Suprapubic skin (tissue), 4 donors: ENCODE measurements at regions not wholly inside any gene's neighbourhood (a gene's known extent, or its start where the extent isn't known, plus 50 kb on each side); places are given as distances from the start of the nearest gene placed in this dataset.
"Not testable (repeated sequence)": the region's sequence is repeated elsewhere in the genome, so short reads cannot be mapped to it uniquely, and the experiment has no call there.

ENCODE experiments used
- DNase-seq, 2 donors: peaks; one replicate each; pipeline ENCODE4 v3.0.0-alpha.2; 2019; ENCODE audit warnings: low spot score in 2 of 2
- H3K27ac ChIP-seq: fragments of 200-600 bp; sonication (generic); one replicate; pipeline ENCODE4 v1.5.1; 2019
- H3K27me3 ChIP-seq: fragments of 200-600 bp; sonication (generic); one replicate; pipeline ENCODE4 v1.5.1; 2019
- H3K36me3 ChIP-seq: fragments of 200-600 bp; sonication (generic); one replicate; pipeline ENCODE4 v1.5.1; 2019
- H3K4me1 ChIP-seq: fragments of 200-600 bp; sonication (generic); one replicate; pipeline ENCODE4 v1.5.1; 2019
- H3K4me3 ChIP-seq: fragments of 200-600 bp; sonication (generic); one replicate; pipeline ENCODE4 v1.5.1; 2019; ENCODE audit warnings: mild to moderate bottlenecking
- H3K9me3 ChIP-seq: fragments of 200-600 bp; sonication (generic); one replicate; pipeline ENCODE4 v1.5.1; 2019
- CTCF ChIP-seq, 2 donors: fragments of 200-600 bp in 1 of 2; fragments of 450-650 bp in 1 of 2; sonication (generic) in 1 of 2; IDR thresholded peaks; one replicate each; pipeline ENCODE4 v1.5.1; 2016 to 2019; ENCODE audit warnings: antibody characterized with exemption in 2 of 2, mild to moderate bottlenecking in 1 of 2, moderate library complexity in 1 of 2
- EP300 ChIP-seq: sonication (generic); formaldehyde crosslinking; IDR thresholded peaks from one replicate; pipeline ENCODE4 v1.6.1; 2017; ENCODE audit warnings: antibody characterized with exemption
- POLR2A ChIP-seq, 2 donors: fragments of 450-650 bp; IDR thresholded peaks; one replicate each; pipeline ENCODE4 v1.6.1; 2017; ENCODE audit warnings: antibody characterized with exemption in 2 of 2, mild to moderate bottlenecking in 2 of 2, moderate library complexity in 2 of 2
- POLR2AphosphoS5 ChIP-seq, 3 donors: sonication (generic); formaldehyde crosslinking; IDR thresholded peaks; one replicate each; pipeline ENCODE4 v1.6.1; 2017; ENCODE audit warnings: antibody characterized with exemption in 3 of 3
- WGBS: methylation state at CpG from one replicate; pipeline ENCODE4 v1.1.5; 2018; 5-methylcytosine and 5-hydroxymethylcytosine counted together

GRCh38 chr14:66010695-66011094 lies 475.5 kb upstream of the CCDC196 start:
- TF ChIP-seq POLR2AphosphoS5 (IDR thresholded peaks at IDR 0.05), result no peak
- no peak for TF ChIP-seq EP300
- no peak for TF ChIP-seq POLR2A (IDR thresholded peaks at IDR 0.05)
- no peak for TF ChIP-seq CTCF (IDR thresholded peaks at IDR 0.05)
- 90% methylated on average over 2 of the region's 2 CpGs for WGBS

GRCh38 chr14:66011855-66012254 lies 474.3 kb upstream of the CCDC196 start:
- WGBS, result 49% methylated on average over 3 of the region's 3 CpGs
- no peak for TF ChIP-seq POLR2AphosphoS5 (IDR thresholded peaks at IDR 0.05)
- no peak for TF ChIP-seq POLR2A (IDR thresholded peaks at IDR 0.05)
- no peak for TF ChIP-seq EP300
- no peak for TF ChIP-seq CTCF (IDR thresholded peaks at IDR 0.05)
- Histone ChIP-seq H3K27me3 (no peaks in the 10 kb centered on the region), H3K36me3 (no peaks in the 10 kb centered on the region), H3K4me3 (no peak overlapping the region), H3K9me3 (no peaks in the 10 kb centered on the region), H3K27ac (no peak overlapping the region), H3K4me1 (no peaks in the 10 kb centered on the region)
- no peak for DNase-seq

More at GRCh38 chr14:66010695-66011094, 475.5 kb upstream of the CCDC196 start:
- H3K36me3 ChIP-seq, result no peaks in the 10 kb centered on the region
- no peaks in the 10 kb centered on the region for H3K4me1 ChIP-seq
- H3K4me3 ChIP-seq, result no peak overlapping the region
- no peaks in the 10 kb centered on the region for H3K27me3 ChIP-seq
- no peak overlapping the region for H3K27ac ChIP-seq
- no peak for DNase-seq
- H3K9me3 ChIP-seq, result no peaks in the 10 kb centered on the region

GRCh38 chr14:66013607-66014006 lies 472.6 kb upstream of the CCDC196 start:
- not testable (repeated sequence) for DNase-seq, H3K36me3 ChIP-seq, H3K27me3 ChIP-seq, H3K4me1 ChIP-seq, H3K9me3 ChIP-seq, H3K4me3 ChIP-seq, H3K27ac ChIP-seq
- WGBS, result 85% methylated on average over 42 of the region's 42 CpGs

GRCh38 chr14:66015071-66015780 lies 470.9 kb upstream of the CCDC196 start:
- Histone ChIP-seq H3K9me3 (no peaks in the 10 kb centered on the region), H3K4me1 (no peaks in the 10 kb centered on the region), H3K36me3 (no peaks in the 10 kb centered on the region), H3K27me3 (no peaks in the 10 kb centered on the region), H3K27ac (no peak overlapping the region), H3K4me3 (no peak overlapping the region)
- TF ChIP-seq EP300, result no peak
- TF ChIP-seq POLR2AphosphoS5 (IDR thresholded peaks at IDR 0.05), result no peak
- TF ChIP-seq CTCF (IDR thresholded peaks at IDR 0.05), result no peak
- TF ChIP-seq POLR2A (IDR thresholded peaks at IDR 0.05), result no peak
- WGBS, result 55% methylated on average over 4 of the region's 4 CpGs
- no peak for DNase-seq

GRCh38 chr14:66017927-66018326 lies 468.2 kb upstream of the CCDC196 start:
- TF ChIP-seq EP300 (no peak), POLR2AphosphoS5 (IDR thresholded peaks at IDR 0.05) (no peak), POLR2A (IDR thresholded peaks at IDR 0.05) (no peak)
- no peak for DNase-seq
- no peaks in the 10 kb centered on the region for H3K9me3 ChIP-seq
- no peaks in the 10 kb centered on the region for H3K27me3 ChIP-seq
- 90% methylated on average over 1 of the region's 1 CpG for WGBS
- no peak overlapping the region for H3K27ac ChIP-seq
- no peaks in the 10 kb centered on the region for H3K4me1 ChIP-seq
- H3K4me3 ChIP-seq, result no peak overlapping the region
- no peaks in the 10 kb centered on the region for H3K36me3 ChIP-seq

- 41% methylated on average over 5 of the region's 8 CpGs for WGBS
- DNase-seq, result no peak
These were observed 463.6 kb upstream of the CCDC196 start for GRCh38 chr14:66022526-66022925.

More at GRCh38 chr14:66022526-66022925, 463.6 kb upstream of the CCDC196 start:
- Histone ChIP-seq H3K4me3 (no peak overlapping the region), H3K27me3 (no peaks in the 10 kb centered on the region), H3K27ac (no peak overlapping the region), H3K9me3 (no peaks in the 10 kb centered on the region), H3K36me3 (no peaks in the 10 kb centered on the region), H3K4me1 (no peaks in the 10 kb centered on the region)
- TF ChIP-seq POLR2A (IDR thresholded peaks at IDR 0.05) (no peak), EP300 (no peak), CTCF (IDR thresholded peaks at IDR 0.05) (no peak), POLR2AphosphoS5 (IDR thresholded peaks at IDR 0.05) (no peak)
